A549 (cell line): ENCODE measurements at regions not wholly inside any gene's neighbourhood (a gene's known extent, or its start where the extent isn't known, plus 50 kb on each side); places are given as distances from the start of the nearest gene placed in this dataset.

Experiments used
- ATAC-seq, 2 experiments: fragments of 200-7000 bp in 1 of 2; fragments of >200 bp in 1 of 2; cut with Nextera tagmentation in 1 of 2; cut with Tn5 transposase in 1 of 2; 3 replicates each; pipeline versions ENCODE4 v1.8.0 to v1.9.1; 2018 to 2020; ENCODE audit warnings: mild to moderate bottlenecking in 1 of 2, moderate library complexity in 1 of 2
- CTCF ChIA-PET: fragments of 300-600 bp; sonication (Branson Sonifier 250); formaldehyde crosslinking; extraction: SDS; loops from one replicate; lab custom pipeline; 2021; ENCODE audit warnings: antibody characterized with exemption, inconsistent platforms; lab: Yijun Ruan, JAX
- POLR2A ChIA-PET: fragments of 350-600 bp; formaldehyde crosslinking; extraction: SDS; loops from one replicate; lab custom pipeline; 2021; ENCODE audit warnings: antibody characterized with exemption, inconsistent platforms; lab: Yijun Ruan, JAX
- DNase-seq, 2 experiments: peaks; one replicate each; pipeline versions ENCODE4 v3.0.0 to v3.0.0-alpha.2; 2011 to 2016; ENCODE audit warnings: low read depth in 1 of 2, low spot score in 1 of 2
- FAIRE-seq: peaks from 2 replicates; lab custom pipeline; 2011; peaks lifted over from hg19 to GRCh38; lab: Jason Lieb, UNC
- H3K27ac ChIP-seq, 2 experiments: fragments of >200 bp; sonication (Bioruptor Twin); formaldehyde crosslinking; 3 replicates each; pipeline ENCODE4 v1.5.1; 2016 to 2017
- H3K4me1 ChIP-seq: fragments of >200 bp; sonication (Bioruptor Twin); formaldehyde crosslinking; 3 replicates; pipeline ENCODE4 v1.6.1; 2016
- H3K4me2 ChIP-seq: fragments of >200 bp; sonication (Bioruptor Twin); formaldehyde crosslinking; 3 replicates; pipeline ENCODE4 v1.6.1; 2016
- H3K4me3 ChIP-seq: fragments of >200 bp; sonication (Bioruptor Twin); formaldehyde crosslinking; 3 replicates; pipeline ENCODE4 v1.5.1; 2016
- H3K9me3 ChIP-seq: fragments of >200 bp; sonication (Bioruptor Twin); formaldehyde crosslinking; 3 replicates; pipeline ENCODE4 v1.6.1; 2016
- BCL3 ChIP-seq: fragments of >200 bp; sonication (Bioruptor Twin); formaldehyde crosslinking; IDR thresholded peaks from 3 replicates; pipeline ENCODE4 v1.6.1; 2016
- CEBPB ChIP-seq, 2 experiments: fragments of >200 bp in 1 of 2; sonication (Bioruptor Twin) in 1 of 2; formaldehyde crosslinking in 1 of 2; IDR thresholded peaks; 2 replicates each; pipeline ENCODE4 v1.6.1; 2012 to 2016
- CHD4 ChIP-seq: fragments of 200-600 bp; sonication (generic); IDR thresholded peaks from 2 replicates; pipeline ENCODE4 v1.6.1; 2016; ENCODE audit warnings: antibody characterized with exemption, mild to moderate bottlenecking, borderline replicate concordance
- EHF ChIP-seq: fragments of 250-450 bp; sonication (Bioruptor Pico); IDR thresholded peaks from 2 replicates; pipeline ENCODE4 v1.5.0; 2020; ENCODE audit warnings: mild to moderate bottlenecking
- ELK1 ChIP-seq: fragments of 150-350 bp; IDR thresholded peaks from 2 replicates; pipeline ENCODE4 v1.6.1; 2014; ENCODE audit warnings: low read depth, mild to moderate bottlenecking, low read length
- FOSB ChIP-seq: fragments of 250-450 bp; sonication (Bioruptor Pico); IDR thresholded peaks from 2 replicates; pipeline ENCODE4 v1.5.0; 2020; ENCODE audit warnings: mild to moderate bottlenecking, moderate library complexity
- FOXS1 ChIP-seq: fragments of 250-450 bp; sonication (Bioruptor Pico); IDR thresholded peaks from 2 replicates; pipeline ENCODE4 v1.5.0; 2020; ENCODE audit warnings: mild to moderate bottlenecking, moderate library complexity
- HEYL ChIP-seq: fragments of 250-450 bp; sonication (Bioruptor Pico); IDR thresholded peaks from 2 replicates; pipeline ENCODE4 v1.8.0; 2021; ENCODE audit warnings: mild to moderate bottlenecking, moderate library complexity
- JUN ChIP-seq, 2 experiments: fragments of >200 bp; sonication (Bioruptor Twin); formaldehyde crosslinking; IDR thresholded peaks; 2 replicates in 1 of 2; 3 replicates in 1 of 2; pipeline ENCODE4 v1.6.1; 2016 to 2017
- JUNB ChIP-seq: fragments of >200 bp; sonication (Bioruptor Twin); formaldehyde crosslinking; IDR thresholded peaks from 2 replicates; pipeline ENCODE4 v1.6.1; 2016
- KDM5A ChIP-seq: fragments of 200-600 bp; sonication (generic); IDR thresholded peaks from 2 replicates; pipeline ENCODE4 v1.6.1; 2016; ENCODE audit warnings: antibody characterized with exemption, mild to moderate bottlenecking
- NPAS2 ChIP-seq: fragments of 250-450 bp; sonication (Bioruptor Pico); IDR thresholded peaks from 2 replicates; pipeline ENCODE4 v1.8.0; 2022; ENCODE audit warnings: mild to moderate bottlenecking, moderate library complexity, borderline replicate concordance
- POLR2A ChIP-seq: IDR thresholded peaks from 2 replicates; pipeline ENCODE4 v1.6.1; 2012; ENCODE audit warnings: mild to moderate bottlenecking, low read length
- POLR2AphosphoS2 ChIP-seq: conservative IDR thresholded peaks from 2 replicates; pipeline ENCODE4 v1.6.1; 2012; ENCODE audit warnings: low read length, improper control_type of control experiment, inconsistent platforms
- RAD21 ChIP-seq, 2 experiments: fragments of >200 bp in 1 of 2; sonication (Bioruptor Twin) in 1 of 2; formaldehyde crosslinking in 1 of 2; IDR thresholded peaks in 1 of 2; conservative IDR thresholded peaks in 1 of 2; 2 replicates in 1 of 2; 3 replicates in 1 of 2; pipeline ENCODE4 v1.6.1; 2012 to 2018; ENCODE audit warnings: inconsistent platforms in 1 of 2
- RARB ChIP-seq: fragments of 250-450 bp; sonication (Bioruptor Pico); IDR thresholded peaks from 2 replicates; pipeline ENCODE4 v1.8.0; 2021; ENCODE audit warnings: mild to moderate bottlenecking, moderate library complexity
- RCOR1 ChIP-seq: fragments of 150-350 bp; IDR thresholded peaks from 2 replicates; pipeline ENCODE4 v1.6.1; 2014; ENCODE audit warnings: antibody characterized with exemption, low read length, low read depth
- RFX5 ChIP-seq: fragments of 450-650 bp; IDR thresholded peaks from 2 replicates; pipeline ENCODE4 v1.7.1; 2014; ENCODE audit warnings: antibody characterized with exemption, mild to moderate bottlenecking, moderate library complexity
- USF2 ChIP-seq: fragments of 450-650 bp; IDR thresholded peaks from 2 replicates; pipeline ENCODE4 v1.6.1; 2014; ENCODE audit warnings: antibody characterized with exemption
- ZNF302 ChIP-seq: fragments of 250-450 bp; sonication (Bioruptor Pico); IDR thresholded peaks from 2 replicates; pipeline ENCODE4 v1.9.0; 2021; ENCODE audit warnings: inconsistent platforms, mild to moderate bottlenecking, moderate library complexity
- ZSCAN20 ChIP-seq: fragments of 250-450 bp; sonication (Bioruptor Pico); IDR thresholded peaks from 2 replicates; pipeline ENCODE4 v1.8.0; 2022; ENCODE audit warnings: mild to moderate bottlenecking, moderate library complexity
- WGBS: methylation state at CpG from one replicate; pipeline ENCODE4 v1.1.6; 2017; ENCODE audit errors: missing lambda C conversion rate; 5-methylcytosine and 5-hydroxymethylcytosine counted together
- TF ChIP-seq, protein P1 (sequence below): fragments of 250-450 bp; sonication (Bioruptor Pico); IDR thresholded peaks from 2 replicates; pipeline ENCODE4 v1.5.0; 2020; ENCODE audit warnings: low read depth, mild to moderate bottlenecking, moderate library complexity

DNA sequence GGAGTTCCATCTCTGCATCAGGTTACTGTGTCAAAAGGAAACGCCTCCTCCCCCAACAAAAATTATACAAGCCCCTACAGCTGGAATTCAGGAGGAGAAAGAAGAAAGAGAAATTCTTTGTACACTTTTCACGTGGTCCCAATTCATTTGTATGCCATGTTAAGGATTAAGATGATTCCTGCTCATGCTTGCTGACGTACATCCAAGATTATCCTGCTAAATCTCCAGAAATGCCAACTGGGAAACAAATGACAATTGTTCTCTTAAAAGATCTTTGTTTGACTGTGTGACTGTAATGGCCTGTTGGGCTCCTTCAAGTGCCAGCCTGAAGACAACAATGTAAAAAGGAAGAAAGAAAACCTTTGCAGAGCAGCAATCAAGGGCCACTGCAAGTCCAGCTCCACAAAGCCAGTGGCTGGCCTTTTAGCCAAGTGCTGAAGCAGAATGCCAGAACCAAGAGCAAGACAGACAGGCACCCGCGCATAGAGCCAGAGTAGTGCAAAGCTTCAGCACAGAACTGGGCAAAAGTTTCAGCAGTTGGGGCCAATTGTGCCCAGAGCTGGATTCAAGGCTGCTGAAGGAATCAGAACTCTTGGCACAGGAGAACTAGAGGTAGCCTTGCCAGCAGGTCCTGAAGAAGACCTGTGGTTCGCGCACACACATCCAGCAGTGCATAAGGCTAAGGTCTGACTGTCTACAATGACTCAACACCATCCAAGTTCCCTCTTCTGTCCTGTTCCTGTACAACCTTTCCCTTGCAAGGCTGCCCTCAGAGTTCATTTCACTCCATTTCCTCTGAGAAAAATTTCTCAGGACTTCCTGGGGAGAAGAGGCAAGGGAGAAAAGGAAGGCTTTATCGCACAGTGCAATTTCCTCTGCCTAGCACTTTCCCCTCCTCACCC is 209.7 kb upstream of the BMP4 start:
- DNase-seq (no peak), FAIRE-seq (no peak), ATAC-seq (no peak)
- Histone ChIP-seq H3K4me2 (no peak overlapping the region), H3K4me1 (no peaks in the 10 kb centered on the region), H3K27ac (no peak overlapping the region), H3K4me3 (no peak overlapping the region), H3K9me3 (no peaks in the 10 kb centered on the region)
- TF ChIP-seq, protein P1, sequence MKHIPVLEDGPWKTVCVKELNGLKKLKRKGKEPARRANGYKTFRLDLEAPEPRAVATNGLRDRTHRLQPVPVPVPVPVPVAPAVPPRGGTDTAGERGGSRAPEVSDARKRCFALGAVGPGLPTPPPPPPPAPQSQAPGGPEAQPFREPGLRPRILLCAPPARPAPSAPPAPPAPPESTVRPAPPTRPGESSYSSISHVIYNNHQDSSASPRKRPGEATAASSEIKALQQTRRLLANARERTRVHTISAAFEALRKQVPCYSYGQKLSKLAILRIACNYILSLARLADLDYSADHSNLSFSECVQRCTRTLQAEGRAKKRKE (CRISPR knock-in tag): no peak
- TF ChIP-seq CEBPB (IDR thresholded peaks at IDR 0.05): no peak
- TF ChIP-seq POLR2A: no peak
- no peak for TF ChIP-seq FOXS1 (CRISPR knock-in tag)
- TF ChIP-seq RFX5: no peak
- no peak for TF ChIP-seq HEYL (CRISPR knock-in tag)
- no peak for TF ChIP-seq POLR2AphosphoS2
- TF ChIP-seq KDM5A: no peak
- TF ChIP-seq JUNB: no peak
- TF ChIP-seq RAD21 (conservative IDR thresholded peaks at IDR 0.05 in 1 of 2, IDR thresholded peaks at IDR 0.05 in 1 of 2): no peak
- TF ChIP-seq FOSB (CRISPR knock-in tag): no peak
- TF ChIP-seq ZNF302 (CRISPR knock-in tag): no peak
- no peak for TF ChIP-seq EHF (CRISPR knock-in tag)
- no peak for TF ChIP-seq CHD4
- no peak for TF ChIP-seq ZSCAN20
- CTCF ChIA-PET: interaction anchor here (1.5 to 5.9 kb wide), 2 partner anchors 9 to 163 kb away, joined by 3 to 39 read pairs; no protein-coding TSS in a partner anchor
- POLR2A ChIA-PET: no interaction called here
- 69% methylated on average over 8 of the region's 8 CpGs for WGBS

DNA sequence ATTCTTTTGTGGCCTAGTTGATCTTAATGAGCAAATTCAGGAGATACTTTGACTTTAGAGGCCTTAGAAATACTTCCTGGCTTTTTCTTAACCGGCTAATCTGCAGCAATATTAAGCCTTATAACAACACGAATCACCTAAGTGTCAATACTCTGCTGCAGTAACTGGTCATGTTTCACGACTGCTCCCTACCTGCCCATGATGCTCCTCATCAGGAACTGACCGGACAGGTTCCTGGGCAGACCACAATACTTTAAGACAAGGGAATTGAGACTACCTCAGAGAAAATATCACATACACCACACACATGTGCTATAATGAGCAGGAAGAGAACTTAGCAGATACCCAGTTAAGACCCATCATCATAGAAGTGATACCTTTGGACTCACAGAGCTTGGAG is 211.9 kb upstream of the BMP4 start:
- Histone ChIP-seq H3K9me3 (no peaks in the 10 kb centered on the region), H3K27ac (no peak overlapping the region), H3K4me3 (no peak overlapping the region), H3K4me2 (no peak overlapping the region), H3K4me1 (no peaks in the 10 kb centered on the region)
- DNase-seq (no peak), FAIRE-seq (no peak), ATAC-seq (no peak)
- WGBS: 68% methylated on average over 4 of the region's 4 CpGs
- ChIA-PET CTCF (interaction anchor here (1.3 kb wide), 1 partner anchor 185 kb away, joined by 3 read pairs; no protein-coding TSS in a partner anchor), POLR2A (no interaction called here)
- TF ChIP-seq RARB (CRISPR knock-in tag) (no peak), CEBPB (IDR thresholded peaks at IDR 0.05) (no peak), BCL3 (no peak), RCOR1 (no peak), RFX5 (no peak), USF2 (no peak), JUN (IDR thresholded peaks at IDR 0.05) (no peak), CHD4 (no peak), ELK1 (no peak), NPAS2 (CRISPR knock-in tag) (no peak), EHF (CRISPR knock-in tag) (no peak)
